ENCODE measurements at regions not wholly inside any gene's neighbourhood (a gene's known extent, or its start where the extent isn't known, plus 50 kb on each side); places are given as distances from the start of the nearest gene placed in this dataset.

DNA sequence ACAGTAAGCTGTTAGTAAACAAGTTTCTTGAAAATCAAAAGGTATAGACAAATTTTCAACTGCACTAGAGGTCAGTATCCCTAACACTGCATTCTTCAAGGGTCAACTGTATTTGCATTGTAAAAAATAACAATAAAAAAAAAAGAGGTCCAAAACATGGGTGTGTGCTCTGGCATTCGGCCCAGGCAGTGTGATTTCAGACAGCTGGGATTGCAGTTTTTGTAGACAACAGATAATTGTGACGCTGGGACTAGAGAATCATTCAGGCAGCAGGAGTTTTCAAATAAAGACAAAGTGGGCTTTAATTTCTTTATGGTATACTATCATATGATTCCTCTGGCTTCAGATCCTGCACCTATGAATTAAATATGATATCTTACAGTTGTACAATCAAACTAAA, 543.2 kb upstream of the SEMA3D start (continued):
- no peak for TF ChIP-seq ZBTB33 (IDR thresholded peaks at IDR 0.05; ENCODE audit: extremely low read depth, insufficient replicate concordance, low read length)
- TF ChIP-seq POLR2A (IDR thresholded peaks at IDR 0.05; ENCODE audit: borderline replicate concordance, extremely low read depth, insufficient read depth, insufficient read length): no peak
- TF ChIP-seq ZNF274 (IDR thresholded peaks at IDR 0.05; ENCODE audit: low read depth, low read length): no peak

GRCh38 chr7:85725026-85725425, 538.2 kb upstream of the SEMA3D start:
- Histone ChIP-seq H3K79me2 (ENCODE audit: insufficient read depth, low read length) (no peaks in the 10 kb centered on the region), H3K27me3 (ENCODE audit: insufficient read depth, low read length) (no peaks in the 10 kb centered on the region), H4K20me1 (ENCODE audit: insufficient read depth) (no peaks in the 10 kb centered on the region), H3K4me2 (ENCODE audit: low read length) (no peak overlapping the region), H3K9ac (ENCODE audit: low read length) (no peak overlapping the region), H3K4me3 (replicated peaks in 1 of 2; ENCODE audit: low read depth in 1 of 2, low read length in 2 of 2) (no peak overlapping the region), H3K27ac (ENCODE audit: low read depth, low read length) (no peak overlapping the region), H2AFZ (ENCODE audit: low read depth, low read length, poor library complexity, severe bottlenecking) (no peak overlapping the region), H3K36me3 (ENCODE audit: control insufficient read depth in 1 of 2, insufficient read depth in 2 of 2, low read length in 2 of 2) (no peaks in the 10 kb centered on the region), H3K4me1 (ENCODE audit: control insufficient read depth in 1 of 2, insufficient read depth in 2 of 2, low read length in 2 of 2) (no peaks in the 10 kb centered on the region), H3K9me3 (ENCODE audit: control insufficient read depth in 1 of 2, insufficient read depth in 1 of 2, low read depth in 1 of 2, low read length in 2 of 2) (no peaks in the 10 kb centered on the region), H3K9me2 (ENCODE audit: insufficient read depth) (no peaks in the 10 kb centered on the region)
- TF ChIP-seq POLR2A (IDR thresholded peaks at IDR 0.05; ENCODE audit: borderline replicate concordance, extremely low read depth, insufficient read depth, insufficient read length) (no peak), SP1 (IDR thresholded peaks at IDR 0.05; ENCODE audit: low read depth) (no peak), FOSL1 (IDR thresholded peaks at IDR 0.05; ENCODE audit: low read depth) (no peak), ZBTB33 (IDR thresholded peaks at IDR 0.05; ENCODE audit: extremely low read depth, insufficient replicate concordance, low read length) (no peak), YY1 (IDR thresholded peaks at IDR 0.05; ENCODE audit: extremely low read depth, insufficient replicate concordance, low read depth, low read length) (no peak), REST (IDR thresholded peaks at IDR 0.05; ENCODE audit: low read depth) (no peak), CBX3 (IDR thresholded peaks at IDR 0.05; ENCODE audit: low read depth) (no peak), EGR1 (IDR thresholded peaks at IDR 0.05; ENCODE audit: low read depth) (no peak), RAD21 (IDR thresholded peaks at IDR 0.05; ENCODE audit: low read depth) (no peak), TCF7L2 (IDR thresholded peaks at IDR 0.05; ENCODE audit: borderline replicate concordance, extremely low read depth, insufficient read depth, insufficient read length) (no peak), ZFX (IDR thresholded peaks at IDR 0.05) (no peak), ATF3 (IDR thresholded peaks at IDR 0.05) (no peak), POLR2AphosphoS5 (IDR thresholded peaks at IDR 0.05; ENCODE audit: low read depth, low read length) (no peak), EZH2phosphoT487 (IDR thresholded peaks at IDR 0.05; ENCODE audit: borderline replicate concordance) (no peak), EZH2 (IDR thresholded peaks at IDR 0.05) (no peak)
- TF ChIP-seq, protein P1, sequence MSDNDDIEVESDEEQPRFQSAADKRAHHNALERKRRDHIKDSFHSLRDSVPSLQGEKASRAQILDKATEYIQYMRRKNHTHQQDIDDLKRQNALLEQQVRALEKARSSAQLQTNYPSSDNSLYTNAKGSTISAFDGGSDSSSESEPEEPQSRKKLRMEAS (IDR thresholded peaks at IDR 0.05): no peak
- ATAC-seq (no peak), DNase-seq (ENCODE audit: low read depth, low spot score) (no peak)
- BruUV-seq (replicated peaks): no TSS peak
- intact Hi-C loops (cut with micrococcal nuclease): no loop called here
- ChIA-PET CTCF (no interaction called here), POLR2A (no interaction called here), RAD21 (ENCODE audit: low non-redundant PET in 1 of 2, low total read pairs in 2 of 2, uncharacterized antibody in 2 of 2, unreplicated experiment in 2 of 2) (no interaction called here)
